ENCODE measurements at regions not wholly inside any gene's neighbourhood (a gene's known extent, or its start where the extent isn't known, plus 50 kb on each side); places are given as distances from the start of the nearest gene placed in this dataset.

DNA sequence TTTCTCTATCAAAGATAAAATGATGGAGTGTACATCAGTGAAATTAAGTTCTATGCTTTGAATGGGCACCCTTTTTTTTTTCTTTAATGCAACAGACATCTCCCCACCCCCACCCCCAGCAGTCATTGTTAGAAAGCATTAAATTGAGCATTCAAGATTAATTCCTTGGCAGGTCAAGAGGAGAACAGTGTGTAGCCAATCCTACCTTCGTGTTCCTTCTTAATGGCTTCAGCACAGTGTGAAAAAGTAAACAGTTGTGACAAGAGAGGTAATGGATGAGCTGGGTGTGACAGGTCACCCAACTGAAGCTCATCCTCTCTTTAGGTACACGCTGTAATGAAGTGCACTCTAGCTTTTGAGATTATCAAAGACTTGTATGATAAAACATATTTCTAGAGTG lies 198.5 kb upstream of the RARB start:
- no peak for DNase-seq (ENCODE audit: low read depth)

DNA sequence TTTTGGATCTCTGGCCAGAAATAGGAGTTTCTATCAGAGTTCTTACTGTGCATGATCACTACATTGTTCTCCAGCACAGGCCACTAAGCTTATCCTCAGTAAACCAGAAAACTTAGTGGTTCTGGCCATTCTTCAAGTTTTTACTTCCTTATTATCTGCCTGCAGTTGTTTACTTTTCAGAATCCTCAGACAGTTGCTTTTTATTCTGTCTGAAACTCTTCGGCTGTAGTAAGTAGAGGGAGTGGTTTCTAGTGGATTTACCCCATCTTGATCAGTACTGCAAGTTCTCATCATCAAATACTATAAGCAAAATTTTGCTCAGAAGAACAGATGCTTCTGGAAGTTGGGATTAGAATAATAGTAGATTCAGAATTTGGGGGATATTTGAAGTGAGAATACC lies 193.0 kb upstream of the RARB start:
- DNase-seq (ENCODE audit: low read depth), result no peak

- DNase-seq (ENCODE audit: low read depth), result no peak
These were observed 192.6 kb upstream of the RARB start for GRCh38 chr3:25235466-25235865.

DNA sequence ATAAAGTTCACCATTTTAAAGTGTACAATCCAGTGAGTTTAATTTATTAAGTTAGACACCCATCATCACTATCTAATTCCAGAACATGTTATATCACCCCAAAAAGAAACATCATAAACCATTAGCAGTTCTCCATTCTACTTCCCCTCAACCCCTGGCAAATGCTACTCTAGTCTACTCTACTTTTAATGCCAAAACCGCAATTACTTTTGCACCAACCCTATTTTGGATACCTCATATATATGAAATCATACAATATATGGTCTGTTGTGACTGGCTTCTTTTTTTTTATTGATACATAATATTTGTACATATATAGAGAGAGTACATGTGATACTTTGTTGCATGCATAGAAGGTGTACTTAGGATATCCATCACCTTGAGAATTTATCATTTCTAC lies 190.5 kb upstream of the RARB start:
- no peak for DNase-seq (ENCODE audit: low read depth)

DNA sequence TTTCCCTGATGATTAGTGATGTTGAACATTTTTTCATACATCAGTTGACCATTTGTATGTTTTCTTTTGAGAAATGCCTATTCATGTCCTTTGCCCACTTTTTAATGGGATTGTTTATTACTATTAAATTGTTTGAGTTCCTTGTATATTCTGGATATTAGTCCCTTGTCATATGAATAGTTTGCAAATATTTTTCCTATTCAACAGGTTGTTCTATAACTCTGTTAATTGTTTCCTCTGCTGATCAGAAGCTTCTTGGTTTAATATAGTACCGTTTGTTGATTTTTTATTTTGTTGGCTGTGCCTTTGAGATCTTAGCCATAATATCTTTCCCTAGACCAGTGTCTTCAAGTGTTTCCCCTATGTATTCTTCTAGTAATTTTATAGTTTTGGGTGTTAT lies 189.0 kb upstream of the RARB start:
- no peak for DNase-seq (ENCODE audit: low read depth)

DNA sequence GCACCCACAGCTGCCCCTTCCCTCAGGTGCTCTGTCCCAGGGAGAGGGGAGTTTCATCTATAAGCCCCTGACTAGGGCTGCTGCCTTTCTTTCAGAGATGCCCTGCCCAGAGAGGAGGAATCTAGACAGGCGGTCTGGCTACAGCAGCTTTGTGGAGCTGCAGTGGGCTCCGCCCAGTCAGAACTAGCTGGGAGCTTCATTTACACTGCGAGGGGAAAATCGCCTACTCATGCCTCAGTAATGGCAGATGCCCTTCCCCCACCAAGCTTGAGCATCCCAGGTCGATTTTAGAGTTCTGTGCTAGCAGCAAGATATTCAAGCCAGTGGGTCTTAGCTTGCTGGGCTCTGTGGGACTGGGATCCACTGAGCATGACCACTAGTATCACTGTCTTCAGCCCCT lies 181.2 kb upstream of the RARB start:
- DNase-seq (ENCODE audit: low read depth), result no peak

- no peak for DNase-seq (ENCODE audit: low read depth)
These were observed 175.8 kb upstream of the RARB start for GRCh38 chr3:25252291-25252690.

DNA sequence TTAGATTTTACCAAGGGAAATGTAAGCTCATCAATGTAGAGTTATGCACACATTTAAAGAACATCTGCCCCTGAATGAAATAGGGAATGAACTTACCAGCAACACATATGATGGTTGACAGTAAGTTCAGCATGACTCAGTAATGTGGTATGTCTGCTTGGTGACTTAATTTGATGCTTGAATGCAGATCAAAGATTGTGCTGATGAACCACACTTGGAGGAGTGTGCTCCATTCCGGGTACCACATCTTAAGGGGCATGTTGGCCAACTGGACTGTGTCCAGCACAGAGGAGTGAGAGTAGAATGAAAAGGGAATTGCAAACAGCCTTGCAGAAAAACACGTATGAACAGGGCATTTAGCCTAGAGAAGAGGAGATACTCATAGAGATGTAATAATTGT lies 171.0 kb upstream of the RARB start:
- DNase-seq (ENCODE audit: low read depth), result no peak

GRCh38 chr3:25259871-25260270 lies 168.2 kb upstream of the RARB start:
- DNase-seq (ENCODE audit: low read depth), result no peak

- DNase-seq (ENCODE audit: low read depth), result no peak
These were observed 165.7 kb upstream of the RARB start for GRCh38 chr3:25262322-25262721.

DNA sequence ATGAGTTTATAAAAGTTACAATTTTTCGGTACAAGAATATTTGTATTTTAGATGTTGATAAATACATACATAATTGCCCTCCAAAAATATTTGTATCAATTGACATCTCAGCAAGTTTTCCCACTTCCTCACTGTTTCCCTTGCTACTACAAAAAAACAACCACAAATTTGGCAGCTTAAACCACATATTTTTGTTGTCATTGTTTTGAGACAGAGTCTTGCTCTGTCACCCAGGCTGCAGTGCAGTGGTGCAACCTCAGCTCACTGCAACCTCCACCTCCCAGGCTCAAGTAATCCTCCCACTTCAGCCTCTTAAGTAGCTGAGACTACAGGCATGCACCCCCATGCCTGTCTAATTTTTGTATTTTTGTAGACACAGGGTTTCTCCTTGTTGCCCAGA lies 162.8 kb upstream of the RARB start:
- DNase-seq (ENCODE audit: low read depth), result no peak

- no peak for DNase-seq (ENCODE audit: low read depth)
These were observed 161.4 kb upstream of the RARB start for GRCh38 chr3:25266677-25267076.

DNA sequence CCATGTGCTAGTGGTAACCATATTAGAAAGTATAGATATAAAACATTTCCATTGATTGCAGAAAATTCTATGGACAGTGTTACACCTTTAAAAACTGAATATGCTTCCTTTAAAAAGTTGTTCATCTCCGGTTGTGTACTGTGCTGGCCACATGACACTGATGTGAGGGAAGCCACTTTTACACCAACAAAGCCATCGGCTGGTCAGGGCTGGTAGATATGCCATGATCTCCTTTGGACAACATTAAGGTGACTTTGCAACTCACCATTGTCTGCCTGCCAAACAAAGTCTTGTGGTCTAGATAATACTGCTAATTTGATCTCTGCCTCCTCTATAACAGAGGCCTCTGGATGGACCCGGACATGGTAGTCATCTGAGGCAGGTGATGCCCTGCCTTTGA lies 156.0 kb upstream of the RARB start:
- DNase-seq (ENCODE audit: low read depth), result no peak

DNA sequence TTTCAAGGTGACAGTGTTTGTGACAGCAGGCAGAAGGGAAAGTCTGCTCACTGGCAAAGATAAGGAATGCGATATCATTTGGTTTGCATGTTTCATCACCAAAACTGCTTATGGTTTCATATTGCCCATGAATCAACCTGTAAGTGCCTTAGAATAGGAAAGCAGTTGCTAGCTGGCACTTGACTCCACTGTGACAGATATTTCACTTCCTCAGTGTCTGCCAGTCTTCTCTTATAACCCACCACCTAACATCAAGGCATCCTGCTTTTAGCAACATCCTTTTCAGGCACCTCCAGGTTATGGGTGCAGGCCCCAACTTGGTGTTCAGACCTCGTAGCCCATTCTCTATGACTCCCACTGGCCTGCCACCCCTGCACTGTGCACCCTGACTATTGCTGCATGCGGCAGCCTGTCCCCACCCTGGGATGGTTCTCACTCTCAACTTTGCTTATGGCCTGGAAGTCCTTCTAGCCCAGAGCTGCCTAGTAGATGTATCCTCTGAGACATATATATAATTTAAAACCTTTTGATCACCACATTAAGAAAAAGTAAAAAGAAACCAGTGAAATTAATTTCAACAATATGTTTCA lies 154.4 kb upstream of the RARB start:
- no peak for DNase-seq (ENCODE audit: low read depth)

DNA sequence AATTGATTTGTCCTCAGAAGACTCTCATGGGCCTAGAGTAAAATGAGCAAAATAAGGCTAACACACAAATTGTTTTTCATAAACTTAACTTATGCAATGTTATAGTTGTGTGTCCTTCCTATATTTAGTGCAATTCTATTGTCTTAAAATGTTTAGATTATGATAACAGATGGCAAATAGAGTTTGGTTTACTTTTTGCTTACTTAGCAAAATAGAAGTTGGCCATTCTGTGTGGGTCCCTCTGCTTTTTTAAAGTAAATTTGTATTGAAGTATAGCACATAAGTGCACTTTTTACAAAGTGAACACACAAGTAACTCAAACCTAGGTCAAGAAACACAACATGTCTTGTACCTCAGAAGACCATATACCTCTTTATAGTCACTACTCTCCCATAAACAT lies 150.6 kb upstream of the RARB start:
- DNase-seq (ENCODE audit: low read depth), result no peak

- no peak for DNase-seq (ENCODE audit: low read depth)
These were observed 146.9 kb upstream of the RARB start for GRCh38 chr3:25281041-25281731.

DNA sequence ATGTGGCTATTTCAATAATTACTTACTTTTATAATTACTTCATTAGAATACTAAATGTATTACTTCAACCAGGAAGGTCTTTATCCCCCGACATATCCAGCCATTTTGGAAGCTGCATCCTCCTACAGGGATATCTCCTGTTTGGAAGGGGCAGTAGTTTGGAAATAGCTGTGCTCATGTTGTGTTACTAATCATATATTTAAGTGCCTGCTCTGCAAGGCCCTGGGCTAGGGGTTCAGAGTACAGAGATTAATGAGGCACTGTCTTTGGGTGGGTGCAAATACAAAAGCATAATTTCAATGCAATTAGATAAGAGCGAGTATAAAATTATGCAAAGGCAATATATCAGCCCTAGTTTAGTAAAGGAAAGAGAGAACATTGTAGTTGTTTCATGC lies 146.3 kb upstream of the RARB start:
- DNase-seq (ENCODE audit: low read depth), result no peak

DNA sequence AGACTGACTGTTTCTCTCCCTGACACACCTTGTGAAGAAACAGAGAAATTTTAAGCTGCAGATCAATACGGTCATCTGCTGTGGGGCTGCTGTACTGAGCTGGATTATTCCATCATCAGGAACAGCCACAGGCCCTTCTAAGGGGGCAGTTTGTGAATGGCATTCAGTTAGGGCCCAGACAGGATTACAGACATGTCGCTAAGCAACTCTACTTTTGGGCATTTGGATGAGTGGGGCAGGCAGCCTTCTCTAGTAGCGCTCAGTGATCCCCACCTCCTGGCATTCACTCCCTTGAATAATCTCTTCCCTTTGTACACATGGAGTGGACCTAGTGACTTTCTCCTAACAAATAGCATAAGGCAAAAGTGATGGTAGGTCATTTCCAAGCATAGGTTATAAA lies 144.4 kb upstream of the RARB start:
- DNase-seq (ENCODE audit: low read depth), result no peak

GRCh38 chr3:25284249-25284648 lies 143.8 kb upstream of the RARB start:
- no peak for DNase-seq (ENCODE audit: low read depth)

DNA sequence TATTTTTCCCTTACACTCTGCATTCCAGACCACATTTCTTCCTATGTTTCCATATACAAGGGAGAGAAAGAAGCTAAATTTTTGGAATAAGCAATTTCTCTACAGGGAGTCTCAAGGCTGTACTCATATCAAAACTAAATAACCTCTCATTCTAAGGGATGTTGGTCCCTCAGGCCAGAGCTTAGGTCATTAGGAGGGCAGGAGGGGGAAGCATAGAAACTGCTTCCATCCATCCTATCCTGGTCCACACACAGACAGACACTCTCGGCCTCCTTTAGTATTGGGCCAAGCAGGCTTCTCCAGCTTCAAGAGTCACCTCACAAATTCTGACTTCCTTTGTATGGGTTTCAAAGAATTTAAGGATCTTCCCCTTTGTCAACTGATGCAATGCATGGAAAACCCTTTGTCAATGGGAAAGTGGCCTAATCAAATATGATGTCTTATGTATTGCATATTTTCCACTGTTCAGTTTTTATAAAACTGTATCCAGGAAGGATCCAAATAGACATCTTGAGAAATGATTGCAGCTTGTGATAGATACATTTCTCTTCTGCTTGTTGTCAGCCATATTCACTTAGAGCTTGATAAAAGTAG lies 140.7 kb upstream of the RARB start:
- DNase-seq (ENCODE audit: low read depth), result no peak

- DNase-seq (ENCODE audit: low read depth), result no peak
These were observed 139.7 kb upstream of the RARB start for GRCh38 chr3:25288413-25288812.

DNA sequence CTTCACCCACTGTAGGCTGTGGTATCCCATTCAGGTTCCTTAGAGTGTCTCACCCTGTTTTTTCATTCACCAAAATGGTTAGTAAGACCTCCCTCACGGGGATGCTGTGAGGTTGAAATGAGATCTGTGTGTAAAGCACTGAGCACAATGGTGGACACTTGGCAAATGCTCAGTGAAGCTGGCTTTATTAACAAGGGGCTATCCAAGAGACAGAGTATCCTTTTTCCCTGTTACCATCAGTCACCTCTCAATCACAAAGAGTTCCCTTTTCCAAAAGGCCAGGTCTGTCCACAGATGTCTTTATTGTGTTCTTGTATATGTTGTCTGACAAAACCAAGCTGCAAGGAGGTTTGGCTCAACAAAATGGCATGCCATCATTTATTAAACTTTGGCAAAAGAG lies 138.9 kb upstream of the RARB start:
- DNase-seq (ENCODE audit: low read depth), result no peak

DNA sequence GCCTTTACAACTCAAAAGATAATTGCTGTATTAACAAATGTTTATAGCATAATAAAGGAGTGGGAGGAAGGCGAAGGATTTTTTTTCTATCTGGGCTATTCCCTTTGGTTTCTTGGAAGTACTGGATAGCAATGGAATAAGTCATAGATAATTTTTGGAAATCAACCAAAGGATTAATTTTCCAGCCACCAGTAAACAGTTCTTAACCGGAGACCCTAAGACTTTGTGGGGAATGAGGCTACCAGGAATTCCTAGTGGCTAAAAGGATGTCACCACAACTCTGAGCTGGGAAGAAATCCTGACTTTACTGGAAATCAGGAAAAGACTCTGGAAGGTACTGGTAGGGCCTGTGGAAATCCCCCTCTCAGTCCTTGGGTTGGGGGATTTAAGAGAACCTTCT lies 138.4 kb upstream of the RARB start:
- DNase-seq (ENCODE audit: low read depth), result no peak

- no peak for DNase-seq (ENCODE audit: low read depth)
These were observed 136.6 kb upstream of the RARB start for GRCh38 chr3:25291481-25291905.

Data from stimulated activated CD8-positive, alpha-beta memory T cell treated with anti-CD3 and anti-CD28 coated beads, Interleukin-12 subunit alpha, Interleukin-12 subunit beta, amount 100 ng/mL, for 1 hour (primary cell).